ENCODE measurements at regions not wholly inside any gene's neighbourhood (a gene's known extent, or its start where the extent isn't known, plus 50 kb on each side); places are given as distances from the start of the nearest gene placed in this dataset.

GRCh38 chr14:42994051-42994736 lies 1387.5 kb downstream of the LRFN5 start:
- TF ChIP-seq, protein P1, sequence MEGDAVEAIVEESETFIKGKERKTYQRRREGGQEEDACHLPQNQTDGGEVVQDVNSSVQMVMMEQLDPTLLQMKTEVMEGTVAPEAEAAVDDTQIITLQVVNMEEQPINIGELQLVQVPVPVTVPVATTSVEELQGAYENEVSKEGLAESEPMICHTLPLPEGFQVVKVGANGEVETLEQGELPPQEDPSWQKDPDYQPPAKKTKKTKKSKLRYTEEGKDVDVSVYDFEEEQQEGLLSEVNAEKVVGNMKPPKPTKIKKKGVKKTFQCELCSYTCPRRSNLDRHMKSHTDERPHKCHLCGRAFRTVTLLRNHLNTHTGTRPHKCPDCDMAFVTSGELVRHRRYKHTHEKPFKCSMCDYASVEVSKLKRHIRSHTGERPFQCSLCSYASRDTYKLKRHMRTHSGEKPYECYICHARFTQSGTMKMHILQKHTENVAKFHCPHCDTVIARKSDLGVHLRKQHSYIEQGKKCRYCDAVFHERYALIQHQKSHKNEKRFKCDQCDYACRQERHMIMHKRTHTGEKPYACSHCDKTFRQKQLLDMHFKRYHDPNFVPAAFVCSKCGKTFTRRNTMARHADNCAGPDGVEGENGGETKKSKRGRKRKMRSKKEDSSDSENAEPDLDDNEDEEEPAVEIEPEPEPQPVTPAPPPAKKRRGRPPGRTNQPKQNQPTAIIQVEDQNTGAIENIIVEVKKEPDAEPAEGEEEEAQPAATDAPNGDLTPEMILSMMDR (CRISPR knock-in tag; IDR thresholded peaks at IDR 0.05) = no peak
- TF ChIP-seq CBX2 (IDR thresholded peaks at IDR 0.05; ENCODE audit: low read depth, low read length) = no peak
- TF ChIP-seq CBX2 (CRISPR knock-in tag; IDR thresholded peaks at IDR 0.05; ENCODE audit: low read depth) = no peak
- no peak for TF ChIP-seq MXI1 (IDR thresholded peaks at IDR 0.05; ENCODE audit: borderline replicate concordance, low read depth, low read length)
- no peak for TF ChIP-seq POLR2AphosphoS5 (IDR thresholded peaks at IDR 0.05; ENCODE audit: low read depth, low read length)
- TF ChIP-seq ZBTB8A (CRISPR knock-in tag; IDR thresholded peaks at IDR 0.05; ENCODE audit: borderline replicate concordance, low read depth) = no peak
- no peak for TF ChIP-seq KAT2B (IDR thresholded peaks at IDR 0.05; ENCODE audit: borderline replicate concordance, low read depth, low read length)
- TF ChIP-seq HOMEZ (CRISPR knock-in tag; IDR thresholded peaks at IDR 0.05; ENCODE audit: low read depth) = no peak
- no peak for TF ChIP-seq ZNF468 (CRISPR knock-in tag; IDR thresholded peaks at IDR 0.05)
- TF ChIP-seq E2F5 (CRISPR knock-in tag; conservative IDR thresholded peaks at IDR 0.05) = no peak
- no peak for TF ChIP-seq CREM (IDR thresholded peaks at IDR 0.05)
- no peak for TF ChIP-seq CREM (CRISPR knock-in tag; IDR thresholded peaks at IDR 0.05)
